HG03442 (cell line): ENCODE measurements at regions not wholly inside any gene's neighbourhood (a gene's known extent, or its start where the extent isn't known, plus 50 kb on each side); places are given as distances from the start of the nearest gene placed in this dataset.

Source experiments
- ATAC-seq: cut with Tn5 transposase; IDR thresholded peaks from one replicate; pipeline ENCODE4 v1.9.1; 2021; ENCODE audit warnings: mild to moderate bottlenecking, moderate library complexity; ENCODE audit not compliant: unreplicated experiment

DNA sequence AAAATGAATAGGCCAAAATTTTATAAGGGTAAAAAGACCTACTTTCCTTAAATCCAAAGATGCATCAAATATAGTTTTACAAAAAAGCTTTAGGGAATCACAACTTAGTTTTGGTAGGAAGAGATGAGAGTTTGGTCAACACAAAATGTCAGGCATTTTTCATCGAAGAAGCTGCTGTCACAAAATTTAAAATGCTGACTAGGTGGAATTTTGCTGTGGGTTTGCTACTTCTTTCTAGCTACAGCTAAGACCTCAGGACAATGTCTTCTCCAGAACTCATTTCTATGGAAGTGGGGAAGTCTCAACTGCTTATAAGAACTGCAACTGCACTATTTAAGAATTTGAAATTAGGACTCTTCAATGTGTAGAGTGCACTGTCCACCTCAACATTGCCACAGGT, 351.1 kb downstream of the HAO1 start:
- no peak for ATAC-seq

- no peak for ATAC-seq
Measured at GRCh38 chr20:7596541-7596940, 343.7 kb downstream of the HAO1 start.

DNA sequence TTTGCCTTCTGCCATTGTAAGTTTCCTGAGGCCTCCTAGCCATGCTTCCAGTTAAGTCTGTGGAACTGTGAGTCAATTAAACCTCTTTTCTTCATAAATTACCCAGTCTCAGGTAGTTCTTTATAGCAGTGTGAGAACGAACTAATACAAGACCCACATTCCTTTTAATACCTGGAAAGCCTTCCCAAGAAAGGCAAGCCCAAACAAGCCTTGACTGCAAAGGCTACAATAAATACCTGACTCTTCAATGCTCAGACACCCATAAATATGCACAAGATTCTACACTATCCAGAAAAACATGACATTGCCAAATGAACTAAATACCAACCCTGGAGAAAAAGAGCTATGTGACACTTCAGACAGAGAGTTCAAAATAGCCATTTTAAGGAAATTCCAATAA, 338.8 kb downstream of the HAO1 start:
- no peak for ATAC-seq

GRCh38 chr20:7606941-7607340, 333.3 kb downstream of the HAO1 start:
- ATAC-seq = no peak

DNA sequence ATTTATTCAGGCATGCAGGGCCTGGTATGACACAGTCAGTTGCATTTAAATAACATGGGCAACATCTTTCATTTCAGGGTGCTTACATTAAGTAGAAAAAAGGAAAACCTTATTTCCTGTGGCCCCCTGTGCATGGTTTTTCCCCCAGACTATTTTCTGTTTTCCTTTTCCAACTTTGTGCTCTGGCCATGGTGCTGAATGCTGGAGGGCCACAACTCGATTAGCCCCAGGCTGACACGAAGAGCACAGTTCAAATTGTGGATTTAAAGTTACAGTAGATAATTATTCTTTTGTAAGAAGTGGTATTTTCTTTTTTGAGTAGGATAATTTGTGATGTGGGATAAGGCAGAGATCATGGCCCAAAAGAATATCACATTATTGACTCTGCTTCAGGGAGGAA, 332.0 kb downstream of the HAO1 start:
- no peak for ATAC-seq

DNA sequence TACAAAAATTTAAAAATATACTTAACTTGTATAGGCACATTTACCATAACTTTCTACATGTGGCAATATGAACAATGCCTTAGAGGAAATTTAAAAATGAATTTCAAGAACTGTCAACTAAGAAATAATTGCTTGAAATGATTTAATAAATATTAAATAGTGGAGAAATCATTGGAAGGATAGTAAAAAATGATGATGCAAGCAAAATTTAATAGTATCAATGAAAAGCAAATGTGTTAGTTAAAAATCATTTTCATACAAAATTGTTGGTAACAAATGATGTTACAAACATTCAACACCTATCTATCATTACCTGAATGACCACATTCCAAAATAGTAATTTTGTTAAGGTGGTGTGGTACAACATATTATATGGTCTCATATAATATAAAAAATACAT, 331.0 kb downstream of the HAO1 start:
- no peak for ATAC-seq

DNA sequence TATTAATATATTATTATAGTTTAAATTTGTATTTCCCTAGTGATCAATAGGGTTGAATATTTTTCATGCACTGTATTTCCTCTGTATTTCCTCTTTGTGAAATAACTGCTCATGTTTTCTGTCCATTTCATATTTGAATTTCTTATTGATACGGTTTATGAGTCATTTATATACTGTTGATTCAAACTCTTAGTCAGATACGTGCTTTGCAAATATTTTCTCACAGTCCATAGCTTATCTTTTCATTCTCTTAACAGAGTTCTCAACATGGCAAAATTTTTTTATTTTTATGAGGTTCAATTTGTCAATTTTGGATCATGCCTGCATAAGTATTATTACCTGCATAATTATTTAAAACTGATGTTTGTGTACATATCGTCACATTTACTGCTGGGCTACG, 329.6 kb downstream of the HAO1 start:
- ATAC-seq = no peak

DNA sequence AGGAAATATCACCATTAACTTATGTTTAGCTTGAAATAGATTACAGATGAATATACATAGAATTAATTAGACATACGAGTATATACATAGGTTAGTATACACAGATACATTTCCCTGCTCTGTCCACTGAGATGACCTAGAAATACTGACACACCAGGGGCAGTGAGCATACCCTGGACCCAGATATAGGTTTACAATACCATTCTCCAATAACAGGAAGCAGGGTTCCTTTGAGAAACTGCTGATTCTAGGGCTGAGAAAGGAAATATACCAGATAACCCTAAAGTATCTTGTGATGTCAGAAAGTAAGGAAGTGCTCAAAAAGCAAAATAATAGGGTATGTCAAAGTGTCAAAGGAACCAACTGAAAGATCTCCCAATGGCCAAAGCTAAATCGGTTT, 322.5 kb downstream of the HAO1 start:
- ATAC-seq = no peak

GRCh38 chr20:7622399-7622961, 317.8 kb downstream of the HAO1 start:
- no peak for ATAC-seq

GRCh38 chr20:7624886-7625285, 315.4 kb downstream of the HAO1 start:
- ATAC-seq = no peak

- no peak for ATAC-seq
Measured at GRCh38 chr20:7627734-7628663, 312.3 kb downstream of the HAO1 start.

DNA sequence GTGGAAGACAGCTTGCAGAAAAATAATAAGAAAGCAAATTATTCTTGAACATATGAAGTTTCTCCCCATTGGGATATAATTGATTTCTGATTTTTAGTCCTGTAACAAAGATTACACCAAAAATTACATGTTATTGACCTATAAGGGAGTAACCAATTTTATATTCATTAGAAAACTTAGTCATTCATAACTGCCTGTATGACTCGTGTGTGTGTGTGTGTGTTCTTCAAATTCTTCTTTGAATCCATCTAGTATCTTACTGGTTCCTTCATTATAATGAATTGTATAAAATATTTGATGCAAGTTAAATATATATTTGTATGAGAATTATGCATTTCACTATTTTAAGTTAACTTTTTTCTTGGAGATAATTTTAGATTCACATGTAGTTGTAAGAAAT, 310.4 kb downstream of the HAO1 start:
- no peak for ATAC-seq

GRCh38 chr20:7637184-7637583, 303.1 kb downstream of the HAO1 start:
- ATAC-seq = no peak

GRCh38 chr20:7650086-7650879, 290.0 kb downstream of the HAO1 start:
- ATAC-seq = no peak

DNA sequence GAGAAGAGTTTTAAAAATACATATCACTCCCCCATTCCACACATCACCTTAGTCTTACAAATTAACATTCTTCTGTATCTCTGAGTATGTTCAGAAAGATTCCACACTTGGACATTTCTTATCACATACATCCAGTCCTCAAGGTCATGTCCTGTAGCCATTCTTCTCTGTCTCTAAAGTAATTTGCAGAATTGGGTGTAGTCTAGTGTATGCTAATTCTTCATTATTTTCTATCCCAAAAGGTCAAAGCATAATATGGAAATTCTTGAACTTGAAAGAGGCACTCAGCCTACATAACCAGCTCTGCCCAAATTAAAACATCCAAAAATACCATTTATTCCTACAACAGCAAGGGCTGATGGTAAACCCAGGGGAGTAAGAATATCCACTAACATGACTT, 286.0 kb downstream of the HAO1 start:
- no peak for ATAC-seq

DNA sequence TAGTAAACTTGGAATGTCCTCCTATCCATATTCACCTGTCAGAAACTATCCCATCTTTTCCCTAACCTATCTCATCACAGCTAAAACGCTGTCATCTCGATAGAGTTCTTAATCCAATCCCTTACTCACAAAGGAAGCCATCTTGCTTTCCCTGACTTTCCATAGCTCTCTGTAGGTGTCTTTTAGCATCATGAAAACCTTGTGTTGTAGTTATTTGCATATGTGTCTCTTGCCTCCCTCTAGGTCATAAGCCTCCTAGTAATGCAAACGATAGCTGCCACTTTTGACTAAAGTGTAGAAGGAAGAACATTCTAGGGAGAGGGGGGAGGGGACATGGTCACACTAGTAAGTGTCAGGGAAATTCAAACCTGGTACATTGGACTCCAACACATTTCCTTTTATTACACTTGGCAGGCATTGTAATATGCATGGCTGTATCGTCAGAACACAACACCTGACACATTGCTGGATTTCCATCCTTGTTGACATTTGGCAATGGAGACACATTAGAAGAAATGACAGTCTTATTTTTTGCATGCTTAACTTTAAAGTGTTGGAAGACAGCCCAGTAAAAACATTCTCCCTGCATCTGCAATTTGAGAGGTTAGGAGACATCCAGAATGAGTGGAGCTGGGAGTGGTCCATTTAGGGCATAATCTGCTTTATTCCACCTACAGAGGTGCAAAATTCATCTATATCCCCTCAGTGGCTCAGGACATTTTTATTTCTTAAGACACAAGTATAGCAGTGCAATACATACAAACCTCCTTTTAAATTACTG, 283.4 kb downstream of the HAO1 start:
- no peak for ATAC-seq

GRCh38 chr20:7657569-7657968, 282.7 kb downstream of the HAO1 start:
- no peak for ATAC-seq

GRCh38 chr20:7660165-7660564, 280.1 kb downstream of the HAO1 start:
- no peak for ATAC-seq

- ATAC-seq = no peak
Measured at GRCh38 chr20:7665376-7665775, 274.9 kb downstream of the HAO1 start.

DNA sequence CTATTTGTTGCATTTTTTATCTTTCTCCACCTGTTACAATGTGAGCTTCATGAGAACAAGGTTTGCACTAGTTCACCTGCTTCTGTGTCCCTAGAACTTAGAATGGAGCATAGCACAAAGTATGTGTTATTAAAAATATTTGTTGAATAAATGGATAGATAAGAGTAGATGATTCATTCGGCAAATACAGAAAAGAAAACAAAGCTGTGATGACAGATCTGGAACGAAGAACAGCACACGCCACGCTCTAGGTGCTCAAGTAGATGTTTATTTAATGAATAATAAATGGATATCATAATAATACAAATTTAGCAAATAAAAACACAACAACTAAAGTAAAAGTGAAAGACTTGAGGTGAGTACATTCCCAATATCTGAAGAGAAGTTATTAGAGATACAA, 273.1 kb downstream of the HAO1 start:
- no peak for ATAC-seq

GRCh38 chr20:7672571-7672970, 267.7 kb downstream of the HAO1 start:
- no peak for ATAC-seq
